ENCODE measurements at regions not wholly inside any gene's neighbourhood (a gene's known extent, or its start where the extent isn't known, plus 50 kb on each side); places are given as distances from the start of the nearest gene placed in this dataset.

- H3K27ac Mint-ChIP-seq (ENCODE audit: unreplicated experiment): no peak overlapping the region
- no peak for DNase-seq (ENCODE audit: low spot score)
- no peaks in the 10 kb centered on the region for H3K9me3 Mint-ChIP-seq (ENCODE audit: unreplicated experiment)
- no peak overlapping the region for H3K4me3 Mint-ChIP-seq (ENCODE audit: unreplicated experiment)
- TF ChIP-seq CTCF (IDR thresholded peaks at IDR 0.05; ENCODE audit: unreplicated experiment): no peak
- H3K4me1 Mint-ChIP-seq (ENCODE audit: unreplicated experiment): peaks cover 9% of the 10 kb centered on the region
- peaks cover 14% of the 10 kb centered on the region for H3K27me3 Mint-ChIP-seq (ENCODE audit: unreplicated experiment)
- peaks cover 3% of the 10 kb centered on the region for H3K36me3 Mint-ChIP-seq (ENCODE audit: low read depth, unreplicated experiment)
Observed at GRCh38 chr2:9141706-9142460, 64.7 kb upstream of the ASAP2 start.

- no peaks in the 10 kb centered on the region for H3K9me3 Mint-ChIP-seq (ENCODE audit: unreplicated experiment)
- no peak for TF ChIP-seq CTCF (IDR thresholded peaks at IDR 0.05; ENCODE audit: unreplicated experiment)
- peaks cover 9% of the 10 kb centered on the region for H3K4me1 Mint-ChIP-seq (ENCODE audit: unreplicated experiment)
- DNase-seq (ENCODE audit: low spot score): no peak
- H3K36me3 Mint-ChIP-seq (ENCODE audit: low read depth, unreplicated experiment): peaks cover 3% of the 10 kb centered on the region
- peaks cover 14% of the 10 kb centered on the region for H3K27me3 Mint-ChIP-seq (ENCODE audit: unreplicated experiment)
- no peak overlapping the region for H3K27ac Mint-ChIP-seq (ENCODE audit: unreplicated experiment)
- no peak overlapping the region for H3K4me3 Mint-ChIP-seq (ENCODE audit: unreplicated experiment)
Observed at GRCh38 chr2:9141091-9141667, 65.4 kb upstream of the ASAP2 start.

- Mint-ChIP-seq H3K27me3 (ENCODE audit: unreplicated experiment) (peaks cover 14% of the 10 kb centered on the region), H3K9me3 (ENCODE audit: unreplicated experiment) (no peaks in the 10 kb centered on the region), H3K4me1 (ENCODE audit: unreplicated experiment) (peaks cover 9% of the 10 kb centered on the region), H3K4me3 (ENCODE audit: unreplicated experiment) (no peak overlapping the region), H3K36me3 (ENCODE audit: low read depth, unreplicated experiment) (peaks cover 3% of the 10 kb centered on the region), H3K27ac (ENCODE audit: unreplicated experiment) (no peak overlapping the region)
- no peak for TF ChIP-seq CTCF (IDR thresholded peaks at IDR 0.05; ENCODE audit: unreplicated experiment)
- DNase-seq (ENCODE audit: low spot score): no peak
Observed at GRCh38 chr2:9140645-9141044, 66.0 kb upstream of the ASAP2 start.

GRCh38 chr2:9139491-9140443 lies 66.8 kb upstream of the ASAP2 start:
- Mint-ChIP-seq H3K36me3 (ENCODE audit: low read depth, unreplicated experiment) (peaks cover 3% of the 10 kb centered on the region), H3K4me1 (ENCODE audit: unreplicated experiment) (peaks cover 9% of the 10 kb centered on the region), H3K4me3 (ENCODE audit: unreplicated experiment) (no peak overlapping the region), H3K27me3 (ENCODE audit: unreplicated experiment) (peaks cover 10% of the 10 kb centered on the region), H3K9me3 (ENCODE audit: unreplicated experiment) (no peaks in the 10 kb centered on the region), H3K27ac (ENCODE audit: unreplicated experiment) (no peak overlapping the region)
- DNase-seq (ENCODE audit: low spot score): peak; percentile 88
- TF ChIP-seq CTCF (IDR thresholded peaks at IDR 0.05; ENCODE audit: unreplicated experiment): peak; percentile 74
